Gastroesophageal sphincter (tissue), 4 donors: ENCODE measurements at regions not wholly inside any gene's neighbourhood (a gene's known extent, or its start where the extent isn't known, plus 50 kb on each side); places are given as distances from the start of the nearest gene placed in this dataset.
"Not testable (repeated sequence)": the region's sequence is repeated elsewhere in the genome, so short reads cannot be mapped to it uniquely, and the experiment has no call there.

Experiments used
- ATAC-seq: fragments of 150-250 bp; one replicate; pipeline ENCODE4 v1.9.1; 2016; ENCODE audit warnings: mild to moderate bottlenecking, moderate library complexity
- H3K27ac ChIP-seq, 4 donors: fragments of 200-600 bp; sonication (generic) in 3 of 4; 1 replicate in 3 of 4; 2 replicates in 1 of 4; pipeline ENCODE4 v1.5.1; 2016 to 2019
- H3K27me3 ChIP-seq: fragments of 200-600 bp; sonication (generic); one replicate; pipeline ENCODE4 v1.5.1; 2019
- H3K36me3 ChIP-seq, 2 donors: fragments of 200-600 bp; sonication (generic); one replicate each; pipeline ENCODE4 v1.5.1; 2019; ENCODE audit warnings: control low read depth in 1 of 2
- H3K4me1 ChIP-seq, 3 donors: fragments of 200-600 bp; sonication (generic); 1 replicate in 2 of 3; 2 replicates in 1 of 3; pipeline ENCODE4 v1.5.1; 2016 to 2019; ENCODE audit warnings: control low read depth in 2 of 3
- H3K4me3 ChIP-seq, 2 donors: fragments of 200-600 bp; sonication (generic); one replicate each; pipeline ENCODE4 v1.5.1; 2019; ENCODE audit warnings: mild to moderate bottlenecking in 1 of 2, moderate library complexity in 1 of 2
- H3K9me3 ChIP-seq, 3 donors: fragments of 200-600 bp; sonication (generic); one replicate each; pipeline ENCODE4 v1.5.1; 2017 to 2019; ENCODE audit warnings: control low read depth in 2 of 3
- EP300 ChIP-seq: sonication (generic); formaldehyde crosslinking; IDR thresholded peaks from one replicate; pipeline ENCODE4 v1.6.1; 2017; ENCODE audit warnings: antibody characterized with exemption, mild to moderate bottlenecking
- POLR2A ChIP-seq, 2 donors: fragments of 450-650 bp; IDR thresholded peaks; one replicate each; pipeline ENCODE4 v1.6.1; 2017; ENCODE audit warnings: antibody characterized with exemption in 2 of 2, mild to moderate bottlenecking in 2 of 2, moderate library complexity in 1 of 2
- POLR2AphosphoS5 ChIP-seq: sonication (generic); formaldehyde crosslinking; IDR thresholded peaks from one replicate; pipeline ENCODE4 v1.6.1; 2017; ENCODE audit warnings: antibody characterized with exemption
- WGBS, 2 donors: methylation state at CpG; one replicate each; pipeline ENCODE4 v1.1.5; 2018; ENCODE audit warnings: low coverage in 1 of 2; 5-methylcytosine and 5-hydroxymethylcytosine counted together
- TF ChIP-seq, protein P1 (sequence below), 4 experiments: fragments of 200-600 bp in 2 of 4; fragments of 450-650 bp in 2 of 4; sonication (generic) in 1 of 4; IDR thresholded peaks; one replicate each; pipeline ENCODE4 v1.5.1; 2017 to 2019; ENCODE audit warnings: antibody characterized with exemption in 4 of 4, mild to moderate bottlenecking in 2 of 4, moderate library complexity in 2 of 4

DNA sequence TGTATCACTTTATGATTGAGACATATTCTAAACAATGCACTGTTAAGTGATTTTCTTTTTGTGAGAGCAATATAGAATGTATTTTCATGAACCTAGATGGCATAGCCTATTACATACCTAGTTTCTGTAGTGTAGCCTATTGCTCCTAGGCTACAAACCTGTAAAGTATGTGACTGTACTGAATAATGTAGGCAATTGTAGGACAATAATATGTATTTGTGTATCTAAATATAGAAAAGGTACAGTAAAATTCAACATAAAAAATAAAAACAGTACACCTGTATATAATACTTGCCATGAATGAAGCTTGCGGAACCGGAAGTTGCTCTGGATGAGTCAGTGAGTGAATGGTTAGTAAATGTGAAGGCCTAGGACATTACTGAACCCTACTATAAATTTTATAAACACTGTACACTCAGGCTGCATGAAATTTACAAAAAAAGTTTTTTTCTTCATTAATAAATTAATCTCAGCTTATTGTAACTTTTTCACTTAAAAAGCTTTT lies 106.7 kb downstream of the VSIG4 start:
- WGBS, 2 donors: 76 to 88% methylated on average over 2 of the region's 2 CpGs
- Histone ChIP-seq H3K9me3 (no peaks in the 10 kb centered on the region), H3K27ac (no peak overlapping the region), H3K4me1 (no peaks in the 10 kb centered on the region), H3K36me3 (no peaks in the 10 kb centered on the region), H3K4me3 (no peak overlapping the region), H3K27me3 (no peaks in the 10 kb centered on the region)
- ATAC-seq: no peak
- no peak for TF ChIP-seq POLR2AphosphoS5
- no peak for TF ChIP-seq POLR2A (IDR thresholded peaks at IDR 0.05)
- TF ChIP-seq, protein P1, sequence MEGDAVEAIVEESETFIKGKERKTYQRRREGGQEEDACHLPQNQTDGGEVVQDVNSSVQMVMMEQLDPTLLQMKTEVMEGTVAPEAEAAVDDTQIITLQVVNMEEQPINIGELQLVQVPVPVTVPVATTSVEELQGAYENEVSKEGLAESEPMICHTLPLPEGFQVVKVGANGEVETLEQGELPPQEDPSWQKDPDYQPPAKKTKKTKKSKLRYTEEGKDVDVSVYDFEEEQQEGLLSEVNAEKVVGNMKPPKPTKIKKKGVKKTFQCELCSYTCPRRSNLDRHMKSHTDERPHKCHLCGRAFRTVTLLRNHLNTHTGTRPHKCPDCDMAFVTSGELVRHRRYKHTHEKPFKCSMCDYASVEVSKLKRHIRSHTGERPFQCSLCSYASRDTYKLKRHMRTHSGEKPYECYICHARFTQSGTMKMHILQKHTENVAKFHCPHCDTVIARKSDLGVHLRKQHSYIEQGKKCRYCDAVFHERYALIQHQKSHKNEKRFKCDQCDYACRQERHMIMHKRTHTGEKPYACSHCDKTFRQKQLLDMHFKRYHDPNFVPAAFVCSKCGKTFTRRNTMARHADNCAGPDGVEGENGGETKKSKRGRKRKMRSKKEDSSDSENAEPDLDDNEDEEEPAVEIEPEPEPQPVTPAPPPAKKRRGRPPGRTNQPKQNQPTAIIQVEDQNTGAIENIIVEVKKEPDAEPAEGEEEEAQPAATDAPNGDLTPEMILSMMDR (IDR thresholded peaks at IDR 0.05): no peak
- TF ChIP-seq EP300: no peak

DNA sequence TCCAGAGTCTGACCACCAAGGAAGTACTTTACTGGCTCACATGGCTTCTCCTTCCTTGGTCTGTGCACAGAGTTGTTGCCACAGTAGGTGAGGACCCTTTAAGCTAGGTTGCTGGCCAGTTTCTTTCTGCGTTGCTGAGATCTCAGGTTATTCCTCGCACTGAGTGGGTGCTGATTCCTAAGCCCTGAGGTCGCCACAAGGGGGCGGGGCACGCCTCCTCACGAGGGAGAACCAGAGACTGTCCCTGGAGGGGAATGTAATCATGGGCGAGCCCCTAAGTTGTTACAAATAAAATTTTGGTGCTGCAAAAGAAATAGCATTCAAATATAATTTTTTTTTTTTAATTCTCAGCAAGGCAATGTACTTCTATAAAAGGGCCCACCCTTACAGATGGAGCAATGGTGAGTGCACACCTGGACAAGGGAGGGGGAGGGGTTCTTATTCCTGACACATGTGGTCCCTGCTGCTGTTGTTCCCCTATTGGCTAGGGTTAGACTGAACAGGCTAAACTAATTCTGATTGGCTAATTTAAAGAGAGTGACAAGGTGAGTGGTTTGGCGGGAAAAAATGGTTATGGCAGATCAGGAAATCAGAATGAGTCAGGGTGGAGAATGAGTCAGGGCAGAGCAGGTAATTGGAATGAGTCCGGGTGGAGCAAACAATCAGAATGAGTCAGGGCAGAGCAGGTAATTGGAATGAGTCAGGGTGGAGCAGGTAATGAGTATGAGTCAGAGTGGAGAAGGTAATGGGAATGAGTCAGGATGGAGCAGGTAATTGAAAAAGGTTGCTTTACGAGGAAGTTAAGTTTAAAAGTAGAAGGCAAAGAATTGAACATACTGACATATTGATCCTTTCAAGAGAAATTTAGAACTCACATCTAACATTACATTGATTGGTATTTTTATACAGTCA lies 107.5 kb downstream of the VSIG4 start:
- no peak overlapping the region for H3K4me3 ChIP-seq
- no peak for ATAC-seq
- no peak for TF ChIP-seq POLR2A (IDR thresholded peaks at IDR 0.05)
- TF ChIP-seq, protein P1 (IDR thresholded peaks at IDR 0.05): no peak
- TF ChIP-seq POLR2AphosphoS5: no peak
- no peak for TF ChIP-seq EP300
- no peaks in the 10 kb centered on the region for H3K27me3 ChIP-seq
- WGBS, 2 donors: 90 to 92% methylated on average over 2 to 3 of the region's 10 CpGs
- no peaks in the 10 kb centered on the region for H3K9me3 ChIP-seq
- no peaks in the 10 kb centered on the region for H3K4me1 ChIP-seq
- no peak overlapping the region for H3K27ac ChIP-seq
- no peaks in the 10 kb centered on the region for H3K36me3 ChIP-seq

DNA sequence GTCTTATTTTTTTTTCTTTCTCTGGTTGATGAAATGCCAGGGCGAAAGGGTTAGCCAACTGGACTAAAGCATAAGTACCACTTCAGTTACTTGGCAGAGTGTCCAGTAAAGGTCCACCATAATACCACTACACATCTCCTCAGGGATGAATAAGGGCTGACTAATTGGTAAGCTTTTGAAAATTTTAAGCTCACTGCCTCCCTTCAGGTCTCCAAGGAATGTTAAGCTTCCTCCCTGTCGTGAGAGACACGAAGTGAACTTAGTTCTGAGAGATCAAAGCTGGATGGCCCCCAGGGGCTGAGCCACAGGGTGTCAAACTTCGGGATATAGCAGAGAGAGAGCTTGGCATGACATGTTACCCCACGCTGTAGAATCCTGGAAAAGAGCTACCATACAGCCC lies 111.4 kb downstream of the VSIG4 start:
- H3K27ac ChIP-seq: no peak overlapping the region
- TF ChIP-seq POLR2A (IDR thresholded peaks at IDR 0.05) (no peak), EP300 (no peak), POLR2AphosphoS5 (no peak)
- TF ChIP-seq, protein P1 (IDR thresholded peaks at IDR 0.05): no peak
- no peaks in the 10 kb centered on the region for H3K36me3 ChIP-seq
- H3K27me3 ChIP-seq: no peaks in the 10 kb centered on the region
- H3K9me3 ChIP-seq: no peaks in the 10 kb centered on the region
- no peak for ATAC-seq
- H3K4me3 ChIP-seq: no peak overlapping the region
- H3K4me1 ChIP-seq: no peaks in the 10 kb centered on the region
- WGBS, 2 donors: 36 to 43% methylated on average over 1 to 4 of the region's 5 CpGs

DNA sequence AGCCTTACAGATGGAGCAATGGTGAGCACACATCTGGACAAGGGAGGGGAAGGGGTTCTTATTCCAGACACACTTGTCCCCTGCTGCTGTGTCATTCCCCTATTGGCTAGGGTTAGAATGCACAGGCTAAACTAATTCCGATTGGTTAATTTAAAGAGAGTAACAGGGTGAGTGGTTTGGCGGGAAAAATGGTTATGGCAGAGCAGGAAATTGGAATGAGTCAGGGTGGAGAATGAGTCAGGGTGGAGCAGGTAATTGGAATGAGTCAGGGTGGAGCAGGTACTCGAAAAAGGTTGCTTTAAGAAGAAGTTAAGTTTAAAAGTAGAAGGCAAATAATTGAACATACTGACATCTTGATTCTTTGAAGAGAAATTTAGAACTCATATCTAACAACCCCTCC lies 112.5 kb downstream of the VSIG4 start:
- H3K4me3 ChIP-seq, H3K27ac ChIP-seq, H3K4me1 ChIP-seq, H3K36me3 ChIP-seq, H3K27me3 ChIP-seq, H3K9me3 ChIP-seq, ATAC-seq: not testable (repeated sequence)
- WGBS, 2 donors: 53 to 86% methylated on average over 1 to 3 of the region's 3 CpGs

DNA sequence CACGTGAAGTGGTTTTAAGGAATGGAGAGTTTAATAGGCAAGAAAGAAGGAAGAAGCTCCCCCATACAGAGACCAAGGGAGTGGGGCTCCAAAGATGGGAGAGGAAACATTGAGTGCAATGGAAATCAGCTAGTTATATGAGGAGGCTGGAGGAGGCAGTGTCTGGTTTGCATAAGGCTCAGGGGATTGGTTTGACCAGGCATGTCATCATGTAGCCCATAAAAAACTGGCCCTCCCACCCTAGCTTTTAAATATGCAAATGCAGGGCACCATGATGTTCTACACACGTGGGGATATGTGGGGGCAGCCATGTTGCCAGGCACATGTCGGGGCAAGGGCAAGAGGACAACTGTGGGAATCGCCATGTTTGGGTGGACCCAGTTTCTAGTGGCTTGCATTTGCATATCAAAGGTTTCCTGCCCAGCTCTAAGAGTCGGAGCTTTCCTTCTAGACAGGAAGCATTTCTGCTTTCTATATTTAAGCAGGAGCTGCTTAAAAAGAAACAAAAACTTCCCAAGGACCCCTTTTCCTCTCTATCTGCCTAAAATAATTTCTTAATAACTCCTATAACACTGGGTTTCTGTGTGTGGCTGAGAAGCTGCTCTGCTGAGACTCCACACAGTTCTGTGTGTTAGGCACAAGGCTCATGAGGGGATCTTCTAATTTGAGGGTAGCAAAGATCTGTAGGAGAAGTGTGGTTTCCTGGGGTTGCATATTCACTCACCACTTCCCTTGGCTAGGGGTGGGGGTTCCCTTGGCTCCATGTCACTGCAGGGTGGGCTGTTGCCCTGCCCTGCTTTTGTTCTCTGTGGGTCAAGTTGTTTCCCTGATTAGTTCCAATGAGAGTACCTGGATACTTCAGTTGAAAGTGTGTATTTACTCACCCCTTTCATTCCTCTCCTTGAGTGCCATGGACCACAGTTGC lies 113.5 kb downstream of the VSIG4 start:
- Histone ChIP-seq H3K27me3 (no peaks in the 10 kb centered on the region), H3K9me3 (no peaks in the 10 kb centered on the region), H3K4me1 (no peaks in the 10 kb centered on the region), H3K27ac (no peak overlapping the region), H3K36me3 (no peaks in the 10 kb centered on the region), H3K4me3 (no peak overlapping the region)
- TF ChIP-seq, protein P1 (IDR thresholded peaks at IDR 0.05): no peak
- TF ChIP-seq EP300 (no peak), POLR2A (IDR thresholded peaks at IDR 0.05) (no peak), POLR2AphosphoS5 (no peak)
- 50 to 52% methylated on average over 1 to 3 of the region's 5 CpGs for WGBS, 2 donors
- no peak for ATAC-seq
